ENCODE measurements at regions not wholly inside any gene's neighbourhood (a gene's known extent, or its start where the extent isn't known, plus 50 kb on each side); places are given as distances from the start of the nearest gene placed in this dataset.

DNA sequence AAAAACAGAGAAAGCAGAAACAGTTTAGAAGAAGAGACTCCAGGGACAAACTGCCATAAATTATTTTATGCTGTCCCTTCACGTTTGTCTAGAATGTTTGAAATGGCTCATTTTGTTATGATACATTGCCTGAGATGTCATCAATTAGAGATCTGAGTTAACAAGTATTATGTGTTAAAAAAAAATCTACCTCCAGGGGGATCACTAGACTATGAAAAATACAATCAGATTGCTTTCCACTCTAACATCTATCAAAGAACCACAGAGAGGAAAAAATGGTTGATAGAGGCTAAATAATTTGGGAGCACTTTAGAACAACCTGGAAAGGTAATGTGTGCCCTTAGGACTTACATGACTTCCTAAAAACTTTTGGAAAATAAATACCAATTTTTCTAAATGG lies 103.8 kb upstream of the CCDC150 start:
- DNase-seq (ENCODE audit: extremely low read depth in 1 of 4, low spot score in 3 of 4) (peak in 1 of 4 experiments; percentile 5), FAIRE-seq (no peak), ATAC-seq (no peak)
- BruUV-seq (replicated peaks) = no TSS peak
- Histone ChIP-seq H3K79me2 (ENCODE audit: control insufficient read depth, insufficient read depth, low read length) (no peaks in the 10 kb centered on the region), H3K9me3 (replicated peaks; ENCODE audit: control insufficient read depth, insufficient read depth, low read depth, low read length) (no peaks in the 10 kb centered on the region), H3K4me2 (ENCODE audit: insufficient read depth, low read length) (no peak overlapping the region), H4K20me1 (replicated peaks; ENCODE audit: control insufficient read depth, insufficient read depth, low read length) (no peaks in the 10 kb centered on the region), H3K27ac (ENCODE audit: extremely low read depth, low read depth, low read length) (no peak overlapping the region), H3K9ac (ENCODE audit: insufficient read depth in 1 of 2, low read depth in 2 of 2, low read length in 2 of 2) (no peak overlapping the region), H2AFZ (ENCODE audit: low read depth, low read length) (no peak overlapping the region), H3K36me3 (ENCODE audit: control insufficient read depth, insufficient read depth, low read length) (no peaks in the 10 kb centered on the region), H3K4me3 (no peak overlapping the region), H3K4me1 (replicated peaks in 1 of 2; ENCODE audit: control insufficient read depth in 2 of 2, insufficient read depth in 2 of 2, low read length in 2 of 2) (no peaks in the 10 kb centered on the region), H3K27me3 (ENCODE audit: control insufficient read depth in 2 of 2, insufficient read depth in 2 of 2, low read length in 2 of 2) (peaks cover 0 to 2% of the 10 kb centered on the region in 2 experiments; a peak in 1 of 5 replicates), H3K9me1 (ENCODE audit: control insufficient read depth, insufficient read depth, low read length) (no peaks in the 10 kb centered on the region)
- in situ Hi-C loops (cut with MboI) (no loop called here), intact Hi-C loops (cut with micrococcal nuclease) (no loop called here)
- WGBS (ENCODE audit: insufficient coverage, low coverage, missing lambda C conversion rate) = 0% methylated on average over 1 of the region's 1 CpG
- TF ChIP-seq, protein P1, sequence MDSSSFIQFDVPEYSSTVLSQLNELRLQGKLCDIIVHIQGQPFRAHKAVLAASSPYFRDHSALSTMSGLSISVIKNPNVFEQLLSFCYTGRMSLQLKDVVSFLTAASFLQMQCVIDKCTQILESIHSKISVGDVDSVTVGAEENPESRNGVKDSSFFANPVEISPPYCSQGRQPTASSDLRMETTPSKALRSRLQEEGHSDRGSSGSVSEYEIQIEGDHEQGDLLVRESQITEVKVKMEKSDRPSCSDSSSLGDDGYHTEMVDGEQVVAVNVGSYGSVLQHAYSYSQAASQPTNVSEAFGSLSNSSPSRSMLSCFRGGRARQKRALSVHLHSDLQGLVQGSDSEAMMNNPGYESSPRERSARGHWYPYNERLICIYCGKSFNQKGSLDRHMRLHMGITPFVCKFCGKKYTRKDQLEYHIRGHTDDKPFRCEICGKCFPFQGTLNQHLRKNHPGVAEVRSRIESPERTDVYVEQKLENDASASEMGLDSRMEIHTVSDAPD (CRISPR knock-in tag; IDR thresholded peaks at IDR 0.05) = no peak
- TF ChIP-seq, protein P2, sequence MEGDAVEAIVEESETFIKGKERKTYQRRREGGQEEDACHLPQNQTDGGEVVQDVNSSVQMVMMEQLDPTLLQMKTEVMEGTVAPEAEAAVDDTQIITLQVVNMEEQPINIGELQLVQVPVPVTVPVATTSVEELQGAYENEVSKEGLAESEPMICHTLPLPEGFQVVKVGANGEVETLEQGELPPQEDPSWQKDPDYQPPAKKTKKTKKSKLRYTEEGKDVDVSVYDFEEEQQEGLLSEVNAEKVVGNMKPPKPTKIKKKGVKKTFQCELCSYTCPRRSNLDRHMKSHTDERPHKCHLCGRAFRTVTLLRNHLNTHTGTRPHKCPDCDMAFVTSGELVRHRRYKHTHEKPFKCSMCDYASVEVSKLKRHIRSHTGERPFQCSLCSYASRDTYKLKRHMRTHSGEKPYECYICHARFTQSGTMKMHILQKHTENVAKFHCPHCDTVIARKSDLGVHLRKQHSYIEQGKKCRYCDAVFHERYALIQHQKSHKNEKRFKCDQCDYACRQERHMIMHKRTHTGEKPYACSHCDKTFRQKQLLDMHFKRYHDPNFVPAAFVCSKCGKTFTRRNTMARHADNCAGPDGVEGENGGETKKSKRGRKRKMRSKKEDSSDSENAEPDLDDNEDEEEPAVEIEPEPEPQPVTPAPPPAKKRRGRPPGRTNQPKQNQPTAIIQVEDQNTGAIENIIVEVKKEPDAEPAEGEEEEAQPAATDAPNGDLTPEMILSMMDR (IDR thresholded peaks at IDR 0.05 in 2 of 3, conservative IDR thresholded peaks at IDR 0.05 in 1 of 3; ENCODE audit: insufficient read depth in 2 of 3, low read depth in 1 of 3, low read length in 3 of 3) = peak in 1 of 3 experiments; percentile 18; a peak in 1 of 6 replicates
- peak in 1 of 2 experiments; percentile 23; a peak in 1 of 4 replicates for TF ChIP-seq RAD21 (CRISPR knock-in tag; conservative IDR thresholded peaks at IDR 0.05 in 1 of 2, IDR thresholded peaks at IDR 0.05 in 1 of 2)
- POLR2A ChIA-PET = no interaction called here
- CTCF ChIA-PET (ENCODE audit: low intra/inter-chr PET ratio) = no interaction called here
